Activated CD8-positive, alpha-beta memory T cell treated with anti-CD3 and anti-CD28 coated beads for 36 hours (primary cell): ENCODE measurements at regions not wholly inside any gene's neighbourhood (a gene's known extent, or its start where the extent isn't known, plus 50 kb on each side); places are given as distances from the start of the nearest gene placed in this dataset.

Experiments used
- CTCF ChIA-PET: fragments of 350-600 bp; sonication (Branson Sonifier 250); formaldehyde crosslinking; loops from one replicate; lab custom pipeline; 2021; ENCODE audit warnings: antibody characterized with exemption; lab: Charles Lee
- POLR2A ChIA-PET: fragments of 350-600 bp; sonication (Branson Sonifier 250); formaldehyde crosslinking; loops from one replicate; lab custom pipeline; 2021; ENCODE audit warnings: antibody characterized with exemption; lab: Charles Lee

DNA sequence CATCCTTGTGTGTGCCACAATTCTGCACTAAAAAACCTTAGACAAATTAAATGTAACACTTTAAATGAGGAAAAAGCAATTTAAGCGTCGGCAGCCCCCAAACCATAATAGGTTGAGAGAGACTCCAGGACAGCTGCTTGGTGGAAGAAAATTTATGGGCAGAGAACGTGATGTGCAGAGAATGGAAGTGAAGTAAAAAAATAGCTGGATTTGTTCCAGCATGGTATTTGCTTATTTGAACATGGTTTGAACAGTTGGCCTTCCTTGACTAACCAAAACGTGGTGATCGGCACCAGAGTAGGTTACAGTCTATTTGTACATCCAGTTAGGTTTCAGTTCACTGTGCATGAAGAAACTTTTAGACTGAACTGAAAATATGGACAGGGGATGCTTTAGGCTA lies 343.0 kb upstream of the CPEB2 start:
- POLR2A ChIA-PET = no interaction called here
- CTCF ChIA-PET = interaction anchor here (0.7 kb wide), 1 partner anchor 9 kb away, joined by 3 read pairs; no protein-coding TSS in a partner anchor

DNA sequence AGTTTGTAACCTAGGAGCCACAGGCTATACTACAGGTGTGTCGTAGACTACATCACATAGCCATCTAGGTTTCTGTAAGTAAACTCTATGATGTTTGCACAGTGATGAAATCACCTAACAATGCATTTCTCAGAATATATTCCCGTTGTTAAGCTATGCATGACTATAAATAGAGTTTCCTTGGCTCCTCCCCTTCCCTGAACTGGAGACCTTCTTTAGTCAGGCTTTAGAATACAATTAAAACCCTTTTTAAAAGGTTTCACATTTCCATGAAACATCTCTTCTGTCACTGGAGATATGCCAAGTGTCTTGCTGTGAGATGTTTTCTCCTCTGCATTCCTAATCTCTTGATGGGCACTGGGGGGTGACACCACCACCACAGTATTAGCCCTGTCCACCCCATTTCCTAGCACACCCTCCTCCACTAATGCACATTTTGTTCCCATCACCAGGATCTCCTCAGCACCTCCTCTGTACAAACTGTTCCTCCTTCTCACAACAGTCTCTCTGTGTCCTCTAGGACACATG lies 334.6 kb upstream of the CPEB2 start:
- CTCF ChIA-PET = no interaction called here
- POLR2A ChIA-PET = no interaction called here

GRCh38 chr4:14668296-14668695 lies 334.0 kb upstream of the CPEB2 start:
- CTCF ChIA-PET = interaction anchor here (0.5 to 0.6 kb wide), 2 partner anchors 10 to 1012 kb away, joined by 3 read pairs; no protein-coding TSS in a partner anchor
- POLR2A ChIA-PET = no interaction called here

DNA sequence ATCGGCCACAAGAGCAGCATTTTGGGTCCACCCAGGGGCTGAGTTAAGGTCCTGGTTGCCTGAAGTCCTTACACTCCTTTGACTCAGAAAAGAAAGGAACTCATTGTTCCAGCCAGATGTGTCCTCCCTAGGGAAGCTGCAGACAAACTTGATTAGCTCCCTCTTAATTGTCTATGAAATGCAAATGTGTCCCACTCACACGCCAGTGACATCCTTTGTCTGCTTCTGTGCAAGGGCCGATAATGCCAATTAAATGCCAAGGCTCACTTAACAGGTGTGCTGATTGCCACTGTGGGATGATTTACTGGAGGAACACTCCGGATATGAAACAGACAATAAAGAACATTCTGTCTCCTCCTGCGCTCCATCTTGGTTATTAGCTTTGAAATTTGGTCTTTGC lies 332.9 kb upstream of the CPEB2 start:
- CTCF ChIA-PET = no interaction called here
- POLR2A ChIA-PET = no interaction called here

DNA sequence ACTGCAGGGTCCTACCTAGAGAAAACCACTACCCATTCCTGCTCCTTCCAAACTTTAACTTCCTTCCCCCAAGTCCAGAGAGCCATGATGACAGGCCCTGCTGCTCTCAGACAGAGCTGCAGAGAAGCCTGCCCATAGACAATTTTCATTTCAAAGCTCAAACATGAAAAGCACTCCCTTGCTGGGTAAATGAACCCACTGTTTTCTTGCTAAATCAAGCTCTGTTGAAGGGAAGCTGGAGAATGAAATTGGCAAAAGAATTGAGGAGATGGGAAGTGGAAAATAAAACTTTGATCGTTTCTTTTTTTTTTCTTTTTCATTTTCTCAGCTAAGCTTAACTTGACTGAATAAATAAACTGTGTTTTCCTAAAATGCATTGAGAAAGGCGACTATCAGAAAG lies 331.1 kb upstream of the CPEB2 start:
- POLR2A ChIA-PET = no interaction called here
- CTCF ChIA-PET = no interaction called here

DNA sequence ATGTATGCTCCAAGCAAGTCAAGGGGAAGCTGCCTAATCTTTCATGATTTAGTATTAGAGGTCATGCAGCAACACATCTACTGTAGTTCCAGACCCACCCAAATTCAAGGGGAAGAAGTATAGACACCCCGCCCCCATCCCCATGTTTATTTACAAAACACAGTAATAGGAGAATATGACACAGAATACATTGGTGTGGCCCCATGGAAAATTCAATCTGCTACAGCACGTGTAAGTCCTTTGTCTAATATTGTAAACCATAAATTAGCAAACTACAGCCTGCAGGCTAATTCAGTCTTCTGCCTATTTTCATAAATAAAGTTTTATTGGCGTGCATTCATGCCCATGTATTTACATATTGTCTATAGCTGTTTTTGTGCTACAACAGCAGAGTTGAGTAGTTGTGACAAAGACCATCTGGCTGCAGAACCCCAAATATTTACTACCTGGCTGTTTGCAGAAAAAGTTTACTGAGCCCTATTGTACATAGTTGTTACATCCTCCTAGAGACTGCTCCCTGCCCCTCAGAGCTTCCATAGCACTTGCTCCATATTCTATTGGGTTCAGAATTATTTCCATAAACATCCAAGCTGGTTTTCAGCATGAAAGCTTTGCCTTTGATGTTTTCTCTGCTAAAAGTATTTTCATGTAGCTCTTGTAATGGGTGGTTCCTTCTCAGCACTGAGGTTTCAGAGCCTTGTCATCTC lies 326.8 kb upstream of the CPEB2 start:
- POLR2A ChIA-PET = no interaction called here
- CTCF ChIA-PET = no interaction called here

- ChIA-PET POLR2A (no interaction called here), CTCF (no interaction called here)
Measured at GRCh38 chr4:14679906-14680305, 322.4 kb upstream of the CPEB2 start.

- CTCF ChIA-PET = no interaction called here
- POLR2A ChIA-PET = no interaction called here
Measured at GRCh38 chr4:14681330-14681729, 321.0 kb upstream of the CPEB2 start.

- POLR2A ChIA-PET = no interaction called here
Measured at GRCh38 chr4:14693728-14694127, 308.6 kb upstream of the CPEB2 start.

GRCh38 chr4:14695095-14695845 lies 307.0 kb upstream of the CPEB2 start:
- ChIA-PET POLR2A (no interaction called here), CTCF (no interaction called here)

More at GRCh38 chr4:14693728-14694127, 308.6 kb upstream of the CPEB2 start:
- CTCF ChIA-PET = no interaction called here

GRCh38 chr4:14700083-14700482 lies 302.2 kb upstream of the CPEB2 start:
- POLR2A ChIA-PET = no interaction called here
- CTCF ChIA-PET = no interaction called here

GRCh38 chr4:14700544-14700943 lies 301.7 kb upstream of the CPEB2 start:
- POLR2A ChIA-PET = no interaction called here

GRCh38 chr4:14701389-14701788 lies 300.9 kb upstream of the CPEB2 start:
- ChIA-PET POLR2A (no interaction called here), CTCF (no interaction called here)

More at GRCh38 chr4:14700544-14700943, 301.7 kb upstream of the CPEB2 start:
- CTCF ChIA-PET = no interaction called here

GRCh38 chr4:14701896-14702295 lies 300.4 kb upstream of the CPEB2 start:
- POLR2A ChIA-PET = no interaction called here
- CTCF ChIA-PET = no interaction called here

DNA sequence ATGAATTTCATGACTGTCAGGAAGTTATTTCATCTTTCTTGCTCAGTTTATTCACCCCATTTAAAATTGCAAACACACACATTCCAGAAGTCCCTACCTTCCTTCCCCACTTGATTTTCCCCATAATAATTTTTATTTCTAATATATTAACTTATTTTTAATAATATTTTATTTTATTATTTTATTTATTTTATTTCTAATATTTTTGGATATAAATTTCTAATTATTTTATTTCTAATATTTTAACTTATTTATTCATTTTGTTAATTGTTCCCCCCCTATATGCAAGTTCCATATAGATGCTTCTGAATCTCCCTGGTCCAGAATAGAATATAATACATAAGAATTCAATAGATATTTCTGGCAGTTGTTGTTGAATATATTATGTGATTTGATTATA lies 293.7 kb upstream of the CPEB2 start:
- CTCF ChIA-PET = no interaction called here
- POLR2A ChIA-PET = no interaction called here

- ChIA-PET CTCF (no interaction called here), POLR2A (no interaction called here)
Measured at GRCh38 chr4:14711259-14711658, 291.0 kb upstream of the CPEB2 start.

- ChIA-PET POLR2A (no interaction called here), CTCF (no interaction called here)
Measured at GRCh38 chr4:14716691-14717090, 285.6 kb upstream of the CPEB2 start.

GRCh38 chr4:14719053-14719452 lies 283.2 kb upstream of the CPEB2 start:
- POLR2A ChIA-PET = no interaction called here
- CTCF ChIA-PET = no interaction called here

GRCh38 chr4:14726441-14726840 lies 275.8 kb upstream of the CPEB2 start:
- ChIA-PET POLR2A (no interaction called here), CTCF (no interaction called here)

- CTCF ChIA-PET = no interaction called here
- POLR2A ChIA-PET = no interaction called here
Measured at GRCh38 chr4:14726877-14727361, 275.4 kb upstream of the CPEB2 start.
